Activated T-cell treated with anti-CD3 and anti-CD28 coated beads for 24 hours (primary cell): ENCODE measurements at regions not wholly inside any gene's neighbourhood (a gene's known extent, or its start where the extent isn't known, plus 50 kb on each side); places are given as distances from the start of the nearest gene placed in this dataset.

Source experiments
- DNase-seq: peaks from one replicate; pipeline ENCODE4 v3.0.0-alpha.2; 2020; ENCODE audit warnings: low read depth

DNA sequence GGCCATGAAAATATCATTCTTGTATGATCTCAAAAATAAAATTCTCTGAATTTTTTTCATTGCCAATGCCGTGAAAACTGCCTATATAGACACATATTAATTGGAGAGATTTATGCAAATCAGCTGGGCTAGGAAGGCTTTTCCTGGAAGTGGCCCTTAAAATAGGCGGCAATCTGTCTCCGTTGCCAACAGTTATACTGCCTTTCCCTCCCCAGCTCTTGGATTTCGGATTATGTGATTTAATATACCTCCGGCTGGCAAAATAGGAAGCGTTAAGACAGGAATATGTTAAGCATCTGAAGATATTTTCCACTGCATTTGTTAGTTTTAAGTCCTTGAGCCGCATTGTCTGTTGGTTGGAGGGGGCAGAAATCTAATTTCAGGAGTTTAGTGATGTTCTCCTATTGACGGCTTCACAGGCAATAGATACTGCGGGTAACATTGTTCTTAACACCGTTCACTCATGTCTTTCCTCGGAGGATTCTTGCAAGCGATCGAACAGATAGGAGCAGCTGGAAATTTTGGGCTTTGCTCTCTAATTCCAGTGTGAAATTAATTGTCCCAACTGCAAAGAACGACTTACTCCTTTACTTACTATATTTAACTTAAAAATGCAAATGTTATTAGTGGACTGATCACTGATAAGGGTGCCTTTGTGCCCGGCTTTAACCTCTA is 113.3 kb downstream of the LINC00237 start:
- DNase-seq, result no peak

GRCh38 chr20:20992277-20992676 is 113.9 kb downstream of the LINC00237 start:
- no peak for DNase-seq

DNA sequence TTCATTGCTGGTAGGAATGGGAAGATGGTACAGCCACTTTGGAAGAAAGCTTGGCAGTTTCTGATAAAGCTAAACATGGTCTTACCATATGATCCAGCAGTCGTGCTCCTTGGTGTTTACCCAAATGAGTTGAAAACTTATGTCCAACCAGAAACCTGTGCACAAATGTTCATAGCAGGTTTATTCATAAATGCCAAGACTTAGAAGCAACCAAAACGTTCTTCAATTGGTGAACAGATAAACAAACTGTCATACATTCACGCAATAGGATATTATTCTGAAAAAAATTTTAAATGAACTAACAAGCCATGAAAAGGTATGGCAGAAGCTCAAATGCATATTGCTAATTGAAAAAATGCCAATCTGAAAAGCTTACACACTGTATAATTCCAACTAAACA is 117.1 kb downstream of the LINC00237 start:
- DNase-seq, result no peak

- DNase-seq, result no peak
Observed at GRCh38 chr20:20979934-20980333, 126.2 kb downstream of the LINC00237 start.

- DNase-seq, result no peak
Observed at GRCh38 chr20:20977786-20978185, 128.4 kb downstream of the LINC00237 start.

GRCh38 chr20:20972490-20972889 is 133.7 kb downstream of the LINC00237 start:
- no peak for DNase-seq

GRCh38 chr20:20971810-20972209 is 134.3 kb downstream of the LINC00237 start:
- no peak for DNase-seq

GRCh38 chr20:20970841-20971240 is 135.3 kb downstream of the LINC00237 start:
- no peak for DNase-seq

- no peak for DNase-seq
Observed at GRCh38 chr20:20969701-20970280, 136.4 kb downstream of the LINC00237 start.

DNA sequence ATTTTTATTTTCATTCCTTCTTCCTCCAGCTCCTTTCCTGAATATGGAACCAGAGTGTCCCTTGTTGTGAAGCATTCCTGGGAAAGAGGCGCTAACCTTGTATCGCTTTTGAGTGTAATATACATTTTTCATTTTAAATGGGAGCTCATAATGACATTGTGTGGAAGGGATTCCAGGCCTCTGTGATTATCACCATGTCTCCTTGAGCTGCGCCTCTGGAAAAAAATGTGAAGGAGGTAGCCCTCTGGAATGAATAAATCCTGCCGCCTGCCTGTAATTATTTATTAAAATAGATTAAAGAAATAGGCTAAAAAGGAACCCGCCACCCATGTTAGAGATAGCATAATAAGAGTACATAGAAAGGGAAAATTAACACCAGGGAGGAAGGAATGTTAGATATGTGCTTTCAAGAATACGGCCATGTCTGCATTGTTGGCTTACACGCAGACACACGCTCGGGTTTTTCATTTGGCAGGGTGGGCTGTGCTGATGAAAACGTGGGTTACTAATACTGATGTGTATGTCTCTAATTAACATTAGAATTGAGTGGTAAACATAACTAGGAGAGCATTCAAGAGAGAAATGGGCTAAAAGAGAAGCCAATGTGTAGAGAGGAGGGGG is 138.5 kb downstream of the LINC00237 start:
- DNase-seq, result no peak

DNA sequence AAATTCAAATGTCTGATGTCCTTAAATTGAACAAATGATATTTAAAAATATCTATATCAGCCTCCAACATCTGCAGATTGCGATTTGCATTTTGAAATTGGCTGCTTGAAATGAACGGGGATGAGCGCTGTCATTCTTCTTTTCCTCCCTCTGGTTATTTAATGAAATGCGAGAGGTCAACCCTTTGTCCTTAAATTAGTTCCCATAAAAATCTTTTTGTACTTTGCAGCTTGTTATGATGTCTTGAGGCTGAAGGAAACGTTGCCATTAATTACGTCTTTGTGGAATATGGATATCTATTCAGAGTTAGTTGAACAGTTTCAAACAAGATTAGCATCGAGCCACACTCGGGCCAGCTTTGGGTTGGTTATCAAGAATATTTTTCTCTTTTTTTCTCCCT is 140.0 kb downstream of the LINC00237 start:
- no peak for DNase-seq

- no peak for DNase-seq
Observed at GRCh38 chr20:20959031-20959755, 147.0 kb downstream of the LINC00237 start.

GRCh38 chr20:20956513-20956931 is 149.6 kb downstream of the LINC00237 start:
- DNase-seq, result no peak

GRCh38 chr20:20955892-20956291 is 150.3 kb downstream of the LINC00237 start:
- DNase-seq, result no peak

DNA sequence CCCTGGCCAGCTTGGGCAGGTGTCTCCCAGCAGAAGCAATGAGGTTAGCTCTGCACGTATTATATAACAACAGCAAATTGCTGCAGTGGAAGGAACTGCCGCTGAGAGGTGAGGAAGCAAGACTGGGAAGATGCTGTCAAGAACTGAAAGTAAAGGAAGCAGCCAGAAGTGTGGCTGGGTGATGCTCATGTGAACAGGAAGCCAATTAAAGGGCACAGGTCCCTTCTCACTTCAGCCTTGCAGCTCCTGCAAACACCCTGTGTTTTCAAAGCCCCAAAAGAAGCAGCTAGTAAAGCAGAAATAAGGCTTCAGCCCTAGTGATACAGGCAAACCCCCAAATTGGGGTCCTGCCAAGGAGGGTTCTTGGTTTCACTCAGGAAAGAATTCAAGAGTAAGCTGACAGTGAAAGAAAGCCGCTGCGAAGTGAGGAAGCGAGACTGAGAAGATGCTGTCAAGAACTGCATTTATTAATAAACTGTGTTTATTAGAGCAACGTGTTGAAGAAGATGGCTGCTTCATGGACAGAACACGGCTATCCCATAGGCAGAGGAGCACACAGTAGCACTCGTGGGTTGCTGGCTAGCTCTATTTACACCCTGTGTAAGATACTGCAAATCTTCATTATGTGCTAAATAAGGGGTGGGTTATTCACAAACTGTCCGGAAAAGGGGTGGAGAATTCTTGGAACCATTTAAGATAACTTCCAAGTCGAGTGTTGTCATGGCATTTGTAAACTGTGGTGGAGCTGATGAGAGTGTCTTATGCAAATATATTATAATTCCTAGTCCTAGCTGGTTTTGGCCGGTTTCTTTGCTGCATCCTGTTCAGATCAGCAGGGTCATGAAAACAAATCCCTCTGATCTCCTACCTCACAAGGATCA is 152.2 kb downstream of the LINC00237 start:
- DNase-seq, result no peak

GRCh38 chr20:20950620-20951019 is 155.5 kb downstream of the LINC00237 start:
- no peak for DNase-seq

- no peak for DNase-seq
Observed at GRCh38 chr20:20946122-20946759, 159.9 kb downstream of the LINC00237 start.

GRCh38 chr20:20941468-20941889 is 164.7 kb downstream of the LINC00237 start:
- DNase-seq, result no peak

DNA sequence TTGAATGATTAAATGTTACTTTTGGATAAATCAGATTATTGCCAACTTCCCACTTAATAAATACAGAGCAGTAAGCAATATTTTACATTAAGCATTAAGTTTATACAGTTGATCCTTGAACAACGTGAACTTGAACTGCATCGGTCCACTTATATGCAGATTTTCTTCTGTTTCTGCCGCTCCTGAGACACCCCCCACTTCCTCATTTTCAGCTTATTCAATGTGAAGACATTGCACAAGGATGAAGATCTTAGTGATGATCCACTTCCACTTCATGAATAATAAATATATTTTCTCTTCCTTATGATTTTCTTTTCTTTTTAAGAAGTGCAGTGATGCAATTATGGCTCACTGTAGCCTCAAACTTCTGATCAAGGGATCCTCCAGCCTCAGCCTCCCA is 167.2 kb downstream of the LINC00237 start:
- no peak for DNase-seq

DNA sequence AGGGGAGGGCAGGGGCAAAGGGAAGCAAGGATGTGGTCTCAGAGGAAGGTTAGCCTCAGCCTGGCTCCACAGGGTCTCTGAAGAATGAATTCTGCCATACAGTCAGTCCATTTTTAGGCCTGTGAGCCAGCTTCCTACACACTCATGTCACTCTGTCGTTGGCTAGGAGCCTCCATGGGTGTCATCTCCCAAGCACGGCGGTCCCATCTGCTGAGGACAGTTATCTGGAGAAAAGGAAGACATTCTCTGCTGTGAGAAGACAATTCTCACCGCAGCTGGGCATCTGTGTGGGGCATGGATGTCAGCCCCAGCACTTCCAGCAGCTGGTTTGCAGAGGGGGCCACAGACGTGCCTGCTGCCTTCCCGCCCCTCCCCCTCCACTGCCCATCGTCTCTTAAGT is 167.6 kb downstream of the LINC00237 start:
- no peak for DNase-seq

DNA sequence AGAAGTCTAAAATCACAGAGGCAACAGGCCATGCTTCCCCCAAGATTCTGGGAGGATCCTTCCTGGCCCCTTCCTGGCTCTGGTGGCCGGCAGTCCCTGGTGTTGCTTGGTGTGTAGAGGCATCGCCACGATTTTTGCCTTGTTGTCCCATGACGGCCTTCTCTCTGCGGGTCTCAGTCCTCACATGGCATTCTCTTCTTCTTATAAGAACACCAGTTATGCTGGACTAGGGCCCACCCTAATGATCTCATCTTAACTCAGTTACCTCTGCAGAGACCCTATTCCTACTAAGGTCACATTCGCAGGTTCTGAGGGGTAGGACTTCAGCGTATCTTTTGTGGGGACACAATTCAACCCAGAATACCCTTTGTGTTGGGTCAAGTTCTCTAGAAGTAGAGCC is 168.0 kb downstream of the LINC00237 start:
- DNase-seq, result no peak
